LNCaP clone FGC (cell line): ENCODE measurements at regions not wholly inside any gene's neighbourhood (a gene's known extent, or its start where the extent isn't known, plus 50 kb on each side); places are given as distances from the start of the nearest gene placed in this dataset.
"Not testable (repeated sequence)": the region's sequence is repeated elsewhere in the genome, so short reads cannot be mapped to it uniquely, and the experiment has no call there.

Source experiments
- DNase-seq: peaks from one replicate; pipeline ENCODE4 v3.0.0-alpha.2; 2011; ENCODE audit warnings: low read depth
- H3K4me3 ChIP-seq: 2 replicates; pipeline ENCODE4 v1.5.1; 2011; ENCODE audit warnings: mild to moderate bottlenecking, low read depth, low read length, control low read depth
- TF ChIP-seq, protein P1 (sequence below): IDR thresholded peaks from 2 replicates; pipeline ENCODE4 v1.5.1; 2012; ENCODE audit warnings: mild to moderate bottlenecking; ENCODE audit not compliant: control insufficient read depth, insufficient read depth; ENCODE audit errors: extremely low read depth

DNA sequence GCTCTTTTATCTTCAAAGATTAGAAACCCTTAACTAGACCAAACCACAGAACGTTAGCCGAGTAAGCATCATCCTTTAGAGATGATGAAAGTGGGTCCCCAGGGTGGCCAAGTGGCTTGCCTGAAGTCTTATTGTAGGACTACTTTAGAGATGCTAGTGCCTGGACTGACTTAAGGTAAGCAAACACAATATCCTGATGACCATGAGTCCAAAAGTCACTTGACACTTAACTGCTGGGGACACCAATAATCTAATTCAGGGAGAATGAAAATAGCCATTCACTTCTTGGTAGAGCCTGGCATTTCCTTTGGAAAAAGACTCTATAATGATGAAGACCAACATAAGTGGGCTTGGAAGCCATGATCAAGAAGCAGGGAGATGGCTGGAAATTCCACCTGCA, 225.3 kb upstream of the IRF2BP2 start:
- TF ChIP-seq, protein P1, sequence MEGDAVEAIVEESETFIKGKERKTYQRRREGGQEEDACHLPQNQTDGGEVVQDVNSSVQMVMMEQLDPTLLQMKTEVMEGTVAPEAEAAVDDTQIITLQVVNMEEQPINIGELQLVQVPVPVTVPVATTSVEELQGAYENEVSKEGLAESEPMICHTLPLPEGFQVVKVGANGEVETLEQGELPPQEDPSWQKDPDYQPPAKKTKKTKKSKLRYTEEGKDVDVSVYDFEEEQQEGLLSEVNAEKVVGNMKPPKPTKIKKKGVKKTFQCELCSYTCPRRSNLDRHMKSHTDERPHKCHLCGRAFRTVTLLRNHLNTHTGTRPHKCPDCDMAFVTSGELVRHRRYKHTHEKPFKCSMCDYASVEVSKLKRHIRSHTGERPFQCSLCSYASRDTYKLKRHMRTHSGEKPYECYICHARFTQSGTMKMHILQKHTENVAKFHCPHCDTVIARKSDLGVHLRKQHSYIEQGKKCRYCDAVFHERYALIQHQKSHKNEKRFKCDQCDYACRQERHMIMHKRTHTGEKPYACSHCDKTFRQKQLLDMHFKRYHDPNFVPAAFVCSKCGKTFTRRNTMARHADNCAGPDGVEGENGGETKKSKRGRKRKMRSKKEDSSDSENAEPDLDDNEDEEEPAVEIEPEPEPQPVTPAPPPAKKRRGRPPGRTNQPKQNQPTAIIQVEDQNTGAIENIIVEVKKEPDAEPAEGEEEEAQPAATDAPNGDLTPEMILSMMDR, result no peak
- no peak overlapping the region for H3K4me3 ChIP-seq
- no peak for DNase-seq

GRCh38 chr1:234833646-234834045, 223.7 kb upstream of the IRF2BP2 start:
- no peak for DNase-seq
- TF ChIP-seq, protein P1, result no peak
- H3K4me3 ChIP-seq, result no peak overlapping the region

- TF ChIP-seq, protein P1, result no peak
- DNase-seq, result no peak
- no peak overlapping the region for H3K4me3 ChIP-seq
These were observed 223.1 kb upstream of the IRF2BP2 start for GRCh38 chr1:234833118-234833517.

GRCh38 chr1:234827656-234828055, 217.7 kb upstream of the IRF2BP2 start:
- TF ChIP-seq, protein P1, result no peak
- H3K4me3 ChIP-seq, result no peak overlapping the region
- DNase-seq, result no peak

DNA sequence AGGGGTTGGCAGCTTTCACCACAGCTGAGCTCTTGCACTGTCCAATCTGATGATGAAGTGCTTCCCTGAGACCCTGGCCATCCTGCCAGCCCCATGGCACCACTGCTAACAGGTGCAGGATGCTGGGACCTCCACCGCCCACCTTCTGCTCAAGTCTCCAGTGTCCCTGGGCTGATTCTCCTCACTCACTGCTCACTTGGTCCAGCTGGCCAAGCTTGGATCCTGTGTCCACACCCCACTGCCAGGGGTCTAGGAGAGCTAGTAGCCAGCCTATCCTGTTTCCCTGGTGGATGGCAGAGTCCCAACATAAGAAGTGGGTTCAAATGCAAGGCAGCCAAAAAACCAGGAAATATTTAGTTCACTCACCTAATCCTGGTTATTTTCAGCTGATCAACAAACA, 217.2 kb upstream of the IRF2BP2 start:
- DNase-seq, result no peak
- TF ChIP-seq, protein P1, result no peak
- H3K4me3 ChIP-seq, result no peak overlapping the region

GRCh38 chr1:234826352-234826751, 216.4 kb upstream of the IRF2BP2 start:
- no peak overlapping the region for H3K4me3 ChIP-seq
- TF ChIP-seq, protein P1, result no peak
- DNase-seq, result no peak

DNA sequence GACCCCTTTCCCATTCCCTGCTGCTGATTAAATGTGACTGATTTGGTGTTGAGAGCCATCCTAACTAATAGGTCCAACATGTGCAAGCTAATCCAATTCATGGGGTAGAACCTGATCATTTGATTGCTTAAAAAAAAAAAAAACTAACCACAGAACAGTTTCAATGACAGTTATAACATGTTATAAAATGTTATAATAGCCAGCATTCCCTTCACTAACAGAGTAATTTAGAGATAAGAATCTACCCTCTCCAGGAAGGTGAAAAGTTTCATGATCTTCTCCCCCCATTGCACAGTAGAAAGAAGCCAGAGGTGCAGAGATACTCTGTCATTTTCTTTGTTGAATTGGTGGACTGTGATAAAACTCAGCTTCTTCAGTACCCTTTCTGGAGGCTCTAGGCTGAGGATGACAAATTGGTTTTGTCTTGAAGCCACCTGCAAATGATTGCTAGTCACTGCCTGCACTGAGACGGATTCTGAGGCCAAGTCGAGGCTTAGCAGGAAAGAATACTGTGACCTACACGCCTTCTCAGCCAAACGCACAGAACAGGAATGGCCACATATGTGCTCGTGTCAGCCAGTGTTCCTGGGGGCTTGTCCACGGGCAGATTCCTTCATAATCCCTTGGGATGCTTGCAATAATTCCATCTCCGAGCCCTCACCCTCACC, 215.7 kb upstream of the IRF2BP2 start:
- TF ChIP-seq, protein P1, result no peak
- no peak overlapping the region for H3K4me3 ChIP-seq
- DNase-seq, result no peak

GRCh38 chr1:234824836-234825235, 214.9 kb upstream of the IRF2BP2 start:
- not testable (repeated sequence) for DNase-seq

More at GRCh38 chr1:234824836-234825235, 214.9 kb upstream of the IRF2BP2 start:
- H3K4me3 ChIP-seq, result not testable (repeated sequence)
